ENCODE measurements at regions not wholly inside any gene's neighbourhood (a gene's known extent, or its start where the extent isn't known, plus 50 kb on each side); places are given as distances from the start of the nearest gene placed in this dataset.

DNA sequence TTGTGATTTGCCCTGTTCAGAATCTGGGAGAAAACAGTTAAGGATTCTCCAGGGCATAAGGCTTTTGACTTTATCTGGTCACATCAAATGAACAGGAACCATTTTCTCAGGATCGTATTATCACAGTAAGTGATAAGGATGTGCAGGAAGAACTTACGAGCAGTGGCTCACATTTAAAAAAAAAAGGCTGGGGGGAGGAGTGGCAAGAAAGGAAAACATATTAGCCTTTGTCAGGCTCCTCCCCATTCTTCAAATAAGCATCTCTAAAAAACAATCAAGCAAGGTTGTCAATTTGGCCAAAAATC lies 234.3 kb upstream of the TMEM161B start:
- TF ChIP-seq TEAD4 (IDR thresholded peaks at IDR 0.05; ENCODE audit: low read depth, low read length), result no peak
- no peak for TF ChIP-seq MAFK (IDR thresholded peaks at IDR 0.05; ENCODE audit: low read depth, low read length)
- TF ChIP-seq MAX (IDR thresholded peaks at IDR 0.05), result no peak
- TF ChIP-seq TCF12 (IDR thresholded peaks at IDR 0.05; ENCODE audit: low read depth, low read length), result no peak
- TF ChIP-seq, protein P1, sequence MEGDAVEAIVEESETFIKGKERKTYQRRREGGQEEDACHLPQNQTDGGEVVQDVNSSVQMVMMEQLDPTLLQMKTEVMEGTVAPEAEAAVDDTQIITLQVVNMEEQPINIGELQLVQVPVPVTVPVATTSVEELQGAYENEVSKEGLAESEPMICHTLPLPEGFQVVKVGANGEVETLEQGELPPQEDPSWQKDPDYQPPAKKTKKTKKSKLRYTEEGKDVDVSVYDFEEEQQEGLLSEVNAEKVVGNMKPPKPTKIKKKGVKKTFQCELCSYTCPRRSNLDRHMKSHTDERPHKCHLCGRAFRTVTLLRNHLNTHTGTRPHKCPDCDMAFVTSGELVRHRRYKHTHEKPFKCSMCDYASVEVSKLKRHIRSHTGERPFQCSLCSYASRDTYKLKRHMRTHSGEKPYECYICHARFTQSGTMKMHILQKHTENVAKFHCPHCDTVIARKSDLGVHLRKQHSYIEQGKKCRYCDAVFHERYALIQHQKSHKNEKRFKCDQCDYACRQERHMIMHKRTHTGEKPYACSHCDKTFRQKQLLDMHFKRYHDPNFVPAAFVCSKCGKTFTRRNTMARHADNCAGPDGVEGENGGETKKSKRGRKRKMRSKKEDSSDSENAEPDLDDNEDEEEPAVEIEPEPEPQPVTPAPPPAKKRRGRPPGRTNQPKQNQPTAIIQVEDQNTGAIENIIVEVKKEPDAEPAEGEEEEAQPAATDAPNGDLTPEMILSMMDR (IDR thresholded peaks at IDR 0.05; ENCODE audit: control extremely low read depth in 1 of 3, insufficient read depth in 1 of 3, low read depth in 1 of 3, low read length in 3 of 3), result no peak
- TF ChIP-seq POLR2AphosphoS5 (IDR thresholded peaks at IDR 0.05; ENCODE audit: low read depth, low read length), result no peak
- no peak for TF ChIP-seq ATF2 (IDR thresholded peaks at IDR 0.05; ENCODE audit: low read length)
